ENCODE measurements at regions not wholly inside any gene's neighbourhood (a gene's known extent, or its start where the extent isn't known, plus 50 kb on each side); places are given as distances from the start of the nearest gene placed in this dataset.

DNA sequence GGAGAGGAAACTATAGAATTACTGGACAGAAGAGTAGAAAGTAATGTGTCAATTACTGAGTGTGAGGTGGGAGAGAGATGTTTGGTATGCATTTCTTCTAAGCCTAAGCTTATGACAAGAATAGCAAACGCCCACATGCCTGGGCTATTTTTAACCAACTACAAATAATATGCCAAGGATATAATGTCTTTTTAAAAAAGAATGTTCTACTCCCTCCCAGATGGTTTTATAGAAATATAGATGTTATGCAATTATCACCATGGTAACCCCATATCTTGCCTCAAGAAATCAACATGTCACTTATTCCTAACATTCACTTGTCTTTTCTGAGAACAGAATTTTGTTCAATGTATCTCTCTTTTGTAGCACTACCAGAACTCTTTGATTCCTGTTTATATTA is 996.7 kb upstream of the CHORDC1 start:
- TF ChIP-seq CTCF (IDR thresholded peaks at IDR 0.05; ENCODE audit: poor library complexity) (no peak), EZH2phosphoT487 (IDR thresholded peaks at IDR 0.05; ENCODE audit: low read depth, severe bottlenecking, unreplicated experiment) (no peak)

Measured in hepatocyte (in vitro differentiated cells).